Smooth muscle cell (in vitro differentiated cells): ENCODE measurements at regions not wholly inside any gene's neighbourhood (a gene's known extent, or its start where the extent isn't known, plus 50 kb on each side); places are given as distances from the start of the nearest gene placed in this dataset.

ENCODE experiments used
- DNase-seq: peaks from one replicate; lab custom pipeline; 2025; ENCODE audit not compliant: unreplicated experiment; lab: John Stamatoyannopoulos, UW
- H2AFZ ChIP-seq: fragments of 200-600 bp; sonication (generic); 2 replicates; pipeline ENCODE4 v1.6.0; 2016; ENCODE audit warnings: antibody characterized with exemption, low read depth, mild to moderate bottlenecking
- H3F3A ChIP-seq: fragments of 200-600 bp; sonication (generic); 2 replicates; pipeline ENCODE4 v1.6.0; 2017; ENCODE audit warnings: antibody characterized with exemption, low read depth
- H3K27ac ChIP-seq: fragments of 200-600 bp; sonication (generic); 2 replicates; pipeline ENCODE4 v1.5.1; 2016; ENCODE audit warnings: low read depth, mild to moderate bottlenecking
- H3K27me3 ChIP-seq: fragments of 200-600 bp; sonication (generic); 2 replicates; pipeline ENCODE4 v1.6.1; 2016; ENCODE audit warnings: low read depth, mild to moderate bottlenecking
- H3K36me3 ChIP-seq: fragments of 200-600 bp; sonication (generic); 2 replicates; pipeline ENCODE4 v1.5.1; 2016; ENCODE audit warnings: low read depth
- H3K4me1 ChIP-seq: fragments of 200-600 bp; sonication (generic); 2 replicates; pipeline ENCODE4 v1.5.1; 2016; ENCODE audit warnings: low read depth
- H3K4me2 ChIP-seq: fragments of 200-600 bp; sonication (generic); 2 replicates; pipeline ENCODE4 v1.6.0; 2016; ENCODE audit warnings: mild to moderate bottlenecking
- H3K4me3 ChIP-seq: fragments of 200-600 bp; sonication (generic); 2 replicates; pipeline ENCODE4 v1.5.1; 2016; ENCODE audit warnings: mild to moderate bottlenecking
- H3K79me2 ChIP-seq: fragments of 200-600 bp; sonication (generic); 2 replicates; pipeline ENCODE4 v1.6.0; 2016; ENCODE audit warnings: low read depth, mild to moderate bottlenecking
- H3K9ac ChIP-seq: fragments of 200-600 bp; sonication (generic); 2 replicates; pipeline ENCODE4 v1.6.0; 2016; ENCODE audit warnings: low read depth
- H3K9me3 ChIP-seq: fragments of 200-600 bp; sonication (generic); replicated peaks from 2 replicates; pipeline ENCODE4 v1.5.1; 2016; ENCODE audit warnings: low read depth
- H4K20me1 ChIP-seq: fragments of 200-600 bp; sonication (generic); 2 replicates; pipeline ENCODE4 v1.6.0; 2016; ENCODE audit warnings: low read depth
- WGBS: methylation state at CpG from one replicate; pipeline ENCODE4 v1.1.7; 2016; ENCODE audit warnings: low lambda C conversion rate; 5-methylcytosine and 5-hydroxymethylcytosine counted together
- TF ChIP-seq, protein P1 (sequence below): fragments of 200-600 bp; sonication (generic); IDR thresholded peaks from 2 replicates; pipeline ENCODE4 v1.5.1; 2017; ENCODE audit warnings: borderline replicate concordance, mild to moderate bottlenecking, antibody characterized with exemption; ENCODE audit not compliant: insufficient read depth, poor library complexity, severe bottlenecking

DNA sequence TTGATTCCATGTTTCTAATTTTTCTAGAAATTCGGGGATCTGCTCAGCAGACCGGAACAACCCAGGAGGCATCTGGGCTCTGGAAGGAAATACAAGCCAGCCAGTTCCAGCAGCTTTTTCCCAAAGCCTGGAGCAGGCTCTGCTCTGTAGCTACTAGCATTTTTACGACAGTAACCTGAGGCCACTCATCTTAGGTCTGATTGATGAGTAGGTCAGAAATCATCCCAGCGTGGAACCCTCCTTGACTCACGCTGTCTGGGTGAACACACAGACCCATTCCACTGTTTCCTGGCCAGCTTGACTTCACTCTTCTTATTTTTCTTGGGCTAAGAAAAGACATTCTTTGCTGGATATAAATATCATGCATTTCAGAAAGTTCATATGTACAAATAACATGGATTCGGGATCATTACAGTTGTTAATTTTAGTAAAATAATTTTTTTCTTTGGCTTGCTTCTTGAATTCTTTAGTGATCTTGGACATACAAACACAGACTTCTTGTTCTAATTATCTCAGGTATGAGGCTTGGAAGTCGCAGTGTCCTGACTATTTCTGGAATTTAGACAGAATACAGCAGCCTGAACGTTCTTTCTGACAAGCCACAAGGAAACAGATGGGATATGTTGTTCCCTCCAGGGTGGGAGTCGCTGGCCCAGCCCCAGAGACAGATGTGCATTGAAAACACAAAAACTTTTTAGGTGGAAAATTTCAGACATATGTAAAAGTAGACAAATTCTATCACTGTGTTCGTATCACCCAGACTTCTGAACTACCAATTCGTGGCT lies 54.6 kb upstream of the PITRM1 start:
- no peaks in the 10 kb centered on the region for H3K27me3 ChIP-seq
- no peak overlapping the region for H3K4me3 ChIP-seq
- H3K79me2 ChIP-seq = no peaks in the 10 kb centered on the region
- H3K9me3 ChIP-seq = no peaks in the 10 kb centered on the region
- peaks cover 35% of the 10 kb centered on the region for H3F3A ChIP-seq
- H3K4me1 ChIP-seq = peaks cover 10% of the 10 kb centered on the region
- TF ChIP-seq, protein P1, sequence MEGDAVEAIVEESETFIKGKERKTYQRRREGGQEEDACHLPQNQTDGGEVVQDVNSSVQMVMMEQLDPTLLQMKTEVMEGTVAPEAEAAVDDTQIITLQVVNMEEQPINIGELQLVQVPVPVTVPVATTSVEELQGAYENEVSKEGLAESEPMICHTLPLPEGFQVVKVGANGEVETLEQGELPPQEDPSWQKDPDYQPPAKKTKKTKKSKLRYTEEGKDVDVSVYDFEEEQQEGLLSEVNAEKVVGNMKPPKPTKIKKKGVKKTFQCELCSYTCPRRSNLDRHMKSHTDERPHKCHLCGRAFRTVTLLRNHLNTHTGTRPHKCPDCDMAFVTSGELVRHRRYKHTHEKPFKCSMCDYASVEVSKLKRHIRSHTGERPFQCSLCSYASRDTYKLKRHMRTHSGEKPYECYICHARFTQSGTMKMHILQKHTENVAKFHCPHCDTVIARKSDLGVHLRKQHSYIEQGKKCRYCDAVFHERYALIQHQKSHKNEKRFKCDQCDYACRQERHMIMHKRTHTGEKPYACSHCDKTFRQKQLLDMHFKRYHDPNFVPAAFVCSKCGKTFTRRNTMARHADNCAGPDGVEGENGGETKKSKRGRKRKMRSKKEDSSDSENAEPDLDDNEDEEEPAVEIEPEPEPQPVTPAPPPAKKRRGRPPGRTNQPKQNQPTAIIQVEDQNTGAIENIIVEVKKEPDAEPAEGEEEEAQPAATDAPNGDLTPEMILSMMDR = no peak
- H3K27ac ChIP-seq = peak overlapping the region; percentile 97
- H3K4me2 ChIP-seq = peak overlapping the region; percentile 72
- peak overlapping the region; percentile 86 for H3K9ac ChIP-seq
- H4K20me1 ChIP-seq = no peaks in the 10 kb centered on the region
- H3K36me3 ChIP-seq = no peaks in the 10 kb centered on the region
- no peak overlapping the region for H2AFZ ChIP-seq
- 33% methylated on average over 11 of the region's 11 CpGs for WGBS
- no peak for DNase-seq

DNA sequence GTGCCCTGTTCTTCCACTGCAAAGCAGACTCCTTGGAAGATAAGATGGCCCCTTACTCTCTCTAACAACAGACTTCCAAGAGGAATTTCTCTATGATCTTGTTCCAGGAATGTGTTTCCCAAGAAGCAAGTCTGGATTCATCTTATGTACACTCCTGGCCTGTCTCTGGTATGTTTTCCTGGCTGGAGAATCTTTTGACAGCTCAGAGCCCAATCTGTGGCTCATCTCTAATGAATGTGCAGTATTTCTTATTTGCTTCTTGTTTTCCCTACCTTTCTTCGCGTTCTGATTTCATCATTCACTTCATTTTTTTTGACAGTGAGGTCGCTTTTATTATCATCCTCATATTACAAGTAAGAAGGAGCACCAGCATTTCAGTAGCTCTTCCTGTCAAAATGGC lies 53.0 kb upstream of the PITRM1 start:
- H3K4me1 ChIP-seq = peaks cover 10% of the 10 kb centered on the region
- no peak overlapping the region for H2AFZ ChIP-seq
- H3K27me3 ChIP-seq = no peaks in the 10 kb centered on the region
- DNase-seq = no peak
- H3K9ac ChIP-seq = no peak overlapping the region
- H3F3A ChIP-seq = peaks cover 36% of the 10 kb centered on the region
- no peak overlapping the region for H3K4me3 ChIP-seq
- no peaks in the 10 kb centered on the region for H3K36me3 ChIP-seq
- no peaks in the 10 kb centered on the region for H3K79me2 ChIP-seq
- WGBS = 40% methylated on average over 3 of the region's 3 CpGs
- no peaks in the 10 kb centered on the region for H4K20me1 ChIP-seq
- H3K9me3 ChIP-seq = no peaks in the 10 kb centered on the region
- peak overlapping the region; percentile 97 for H3K27ac ChIP-seq
- peak overlapping the region; percentile 11 for H3K4me2 ChIP-seq
- TF ChIP-seq, protein P1 = no peak

DNA sequence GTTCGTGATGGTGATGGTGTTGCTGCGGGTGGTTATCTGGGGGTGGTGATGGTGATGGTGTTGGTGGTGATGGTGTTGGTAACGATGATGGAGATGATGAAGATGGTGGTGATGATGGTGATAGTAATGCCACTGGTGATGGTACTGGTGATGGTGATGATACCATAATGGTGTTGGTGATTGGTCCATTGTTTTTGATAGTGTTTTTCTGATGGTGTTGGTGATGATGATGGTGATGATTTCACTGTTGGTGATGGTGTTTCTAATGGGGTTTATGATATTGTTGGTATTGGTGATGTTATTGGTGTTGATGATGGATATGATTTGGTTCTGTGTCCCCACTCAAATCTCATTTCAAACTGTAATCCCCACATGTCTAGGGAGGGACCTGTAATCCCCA lies 51.7 kb upstream of the PITRM1 start:
- Histone ChIP-seq H3K4me2 (no peak overlapping the region), H3K27me3 (no peaks in the 10 kb centered on the region), H3K9ac (no peak overlapping the region), H3F3A (peaks cover 29% of the 10 kb centered on the region), H3K4me3 (no peak overlapping the region), H3K27ac (no peak overlapping the region), H3K79me2 (no peaks in the 10 kb centered on the region), H2AFZ (no peak overlapping the region), H4K20me1 (no peaks in the 10 kb centered on the region), H3K9me3 (no peaks in the 10 kb centered on the region), H3K4me1 (peaks cover 10% of the 10 kb centered on the region), H3K36me3 (no peaks in the 10 kb centered on the region)
- DNase-seq = no peak
- TF ChIP-seq, protein P1 = no peak
- WGBS = 100% methylated on average over 3 of the region's 3 CpGs

DNA sequence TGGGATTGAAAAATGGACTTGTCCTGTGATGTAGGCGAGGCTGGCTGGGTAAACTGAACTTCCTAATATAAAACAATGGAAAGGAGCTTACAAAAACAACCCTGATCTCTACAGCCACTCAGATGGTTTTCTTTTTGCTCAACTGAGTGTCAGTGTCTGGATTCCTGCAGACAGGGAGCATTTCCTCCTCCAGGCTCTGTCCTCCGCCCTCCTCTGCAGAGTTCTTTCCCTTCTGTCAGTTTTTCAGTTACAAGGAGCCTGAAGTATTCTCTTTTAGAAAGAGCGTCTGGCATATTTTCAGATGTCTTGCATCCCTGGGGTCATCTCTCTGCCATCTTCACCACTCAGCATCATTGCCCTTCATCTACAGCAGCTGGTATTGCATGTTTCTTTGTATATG lies 50.0 kb upstream of the PITRM1 start:
- peak overlapping the region; percentile 7 for H2AFZ ChIP-seq

More for the DNA sequence above, 50.0 kb upstream of the PITRM1 start:
- Histone ChIP-seq H3K27ac (peak overlapping the region; percentile 51), H3K36me3 (no peaks in the 10 kb centered on the region), H3K4me3 (no peak overlapping the region), H3K9me3 (no peaks in the 10 kb centered on the region), H3K27me3 (no peaks in the 10 kb centered on the region), H3K4me1 (peaks cover 10% of the 10 kb centered on the region), H4K20me1 (no peaks in the 10 kb centered on the region), H3K4me2 (peak overlapping the region; percentile 64), H3K79me2 (no peaks in the 10 kb centered on the region), H3F3A (peaks cover 27% of the 10 kb centered on the region), H3K9ac (peak overlapping the region; percentile 1)
- TF ChIP-seq, protein P1 = no peak
- no peak for DNase-seq
- WGBS = 42% methylated on average over 3 of the region's 3 CpGs
